Vagina (tissue), 2 donors: ENCODE measurements at regions not wholly inside any gene's neighbourhood (a gene's known extent, or its start where the extent isn't known, plus 50 kb on each side); places are given as distances from the start of the nearest gene placed in this dataset.
"Not testable (repeated sequence)": the region's sequence is repeated elsewhere in the genome, so short reads cannot be mapped to it uniquely, and the experiment has no call there.

Source experiments
- DNase-seq, 2 donors: peaks; one replicate each; pipeline ENCODE4 v3.0.0-alpha.2; 2017; ENCODE audit errors: extremely low spot score in 2 of 2
- H3K27ac ChIP-seq: fragments of 200-600 bp; sonication (generic); one replicate; pipeline ENCODE4 v1.5.1; 2019
- H3K27me3 ChIP-seq: fragments of 200-600 bp; sonication (generic); one replicate; pipeline ENCODE4 v1.5.1; 2019
- H3K36me3 ChIP-seq, 2 donors: fragments of 200-600 bp; sonication (generic); one replicate each; pipeline ENCODE4 v1.5.1; 2017 to 2019
- H3K4me1 ChIP-seq: fragments of 200-600 bp; sonication (generic); one replicate; pipeline ENCODE4 v1.5.1; 2019
- H3K4me3 ChIP-seq, 2 donors: fragments of 200-600 bp; sonication (generic); 1 replicate in 1 of 2; 2 replicates in 1 of 2; pipeline ENCODE4 v1.5.1; 2016 to 2019
- H3K9me3 ChIP-seq: fragments of 200-600 bp; sonication (generic); one replicate; pipeline ENCODE4 v1.5.1; 2019
- POLR2A ChIP-seq, 2 donors: fragments of 450-650 bp; IDR thresholded peaks; one replicate each; pipeline ENCODE4 v1.6.1; 2017; ENCODE audit warnings: antibody characterized with exemption in 2 of 2, mild to moderate bottlenecking in 2 of 2, moderate library complexity in 2 of 2
- POLR2AphosphoS5 ChIP-seq, 2 donors: sonication (generic); formaldehyde crosslinking; IDR thresholded peaks; one replicate each; pipeline ENCODE4 v1.9.0; 2017; ENCODE audit warnings: antibody characterized with exemption in 2 of 2, mild to moderate bottlenecking in 2 of 2, low read depth in 1 of 2; ENCODE audit not compliant: insufficient read depth in 1 of 2
- intact Hi-C: fragments of 100-400 bp; cut with DNase I; formaldehyde crosslinking; loops from one replicate; pipeline ENCODE4 v1.15.1; 2023
- TF ChIP-seq, protein P1 (sequence below), 3 experiments: fragments of 450-650 bp in 2 of 3; fragments of 200-600 bp in 1 of 3; sonication (generic) in 1 of 3; IDR thresholded peaks; one replicate each; pipeline ENCODE4 v1.5.1; 2017 to 2019; ENCODE audit warnings: antibody characterized with exemption in 3 of 3, mild to moderate bottlenecking in 2 of 3, moderate library complexity in 2 of 3

DNA sequence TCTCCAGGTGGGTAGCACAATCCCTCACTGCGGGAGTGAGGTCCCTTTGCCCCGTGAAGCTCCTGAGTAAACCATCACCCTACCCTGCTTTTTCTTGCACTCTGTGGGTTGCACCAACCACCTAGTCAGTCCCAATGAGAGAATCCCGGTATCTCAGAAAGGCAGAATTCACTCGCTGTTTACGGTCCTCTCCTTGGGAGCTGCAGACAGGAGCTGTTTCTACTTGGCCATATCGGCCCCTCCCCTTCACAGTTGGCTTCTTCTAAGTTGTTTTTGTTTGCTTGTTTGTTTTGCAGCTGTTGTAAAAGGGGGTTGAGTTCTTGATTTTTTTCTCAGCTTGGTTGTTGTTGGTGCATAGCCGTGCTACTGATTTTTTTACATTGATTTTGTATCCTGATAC, 237.0 kb upstream of the RASA1 start:
- H3K27ac ChIP-seq = no peak overlapping the region
- no peak for DNase-seq
- H3K4me1 ChIP-seq = no peaks in the 10 kb centered on the region
- intact Hi-C loops = no loop called here
- H3K9me3 ChIP-seq = no peaks in the 10 kb centered on the region
- H3K27me3 ChIP-seq = no peaks in the 10 kb centered on the region
- TF ChIP-seq, protein P1, sequence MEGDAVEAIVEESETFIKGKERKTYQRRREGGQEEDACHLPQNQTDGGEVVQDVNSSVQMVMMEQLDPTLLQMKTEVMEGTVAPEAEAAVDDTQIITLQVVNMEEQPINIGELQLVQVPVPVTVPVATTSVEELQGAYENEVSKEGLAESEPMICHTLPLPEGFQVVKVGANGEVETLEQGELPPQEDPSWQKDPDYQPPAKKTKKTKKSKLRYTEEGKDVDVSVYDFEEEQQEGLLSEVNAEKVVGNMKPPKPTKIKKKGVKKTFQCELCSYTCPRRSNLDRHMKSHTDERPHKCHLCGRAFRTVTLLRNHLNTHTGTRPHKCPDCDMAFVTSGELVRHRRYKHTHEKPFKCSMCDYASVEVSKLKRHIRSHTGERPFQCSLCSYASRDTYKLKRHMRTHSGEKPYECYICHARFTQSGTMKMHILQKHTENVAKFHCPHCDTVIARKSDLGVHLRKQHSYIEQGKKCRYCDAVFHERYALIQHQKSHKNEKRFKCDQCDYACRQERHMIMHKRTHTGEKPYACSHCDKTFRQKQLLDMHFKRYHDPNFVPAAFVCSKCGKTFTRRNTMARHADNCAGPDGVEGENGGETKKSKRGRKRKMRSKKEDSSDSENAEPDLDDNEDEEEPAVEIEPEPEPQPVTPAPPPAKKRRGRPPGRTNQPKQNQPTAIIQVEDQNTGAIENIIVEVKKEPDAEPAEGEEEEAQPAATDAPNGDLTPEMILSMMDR (IDR thresholded peaks at IDR 0.05) = no peak
- TF ChIP-seq POLR2AphosphoS5 (IDR thresholded peaks at IDR 0.05; ENCODE audit: insufficient read depth in 1 of 2, low read depth in 1 of 2) = no peak
- TF ChIP-seq POLR2A (IDR thresholded peaks at IDR 0.05) = no peak
- no peak overlapping the region for H3K4me3 ChIP-seq
- no peaks in the 10 kb centered on the region for H3K36me3 ChIP-seq

DNA sequence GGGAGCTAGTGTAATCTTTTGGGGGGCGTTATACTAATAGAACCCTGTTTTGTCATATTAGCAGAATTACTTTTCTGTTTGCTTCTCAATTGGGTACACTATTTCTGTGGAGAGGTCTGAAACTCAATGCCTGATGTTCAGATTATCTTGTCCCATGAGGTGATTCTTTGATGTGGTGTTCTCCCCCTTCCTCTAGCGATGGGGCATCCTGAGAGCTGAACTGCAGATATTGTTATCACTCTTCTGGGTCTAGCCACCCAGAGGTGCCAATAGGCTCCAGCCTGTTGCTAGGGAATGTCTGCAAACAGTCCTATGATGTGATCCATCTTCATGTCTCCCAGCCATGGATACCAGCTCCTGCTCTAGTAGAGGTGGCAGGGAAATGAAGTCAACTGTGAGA, 233.1 kb upstream of the RASA1 start:
- no peak overlapping the region for H3K27ac ChIP-seq
- no peak overlapping the region for H3K4me3 ChIP-seq
- TF ChIP-seq POLR2AphosphoS5 (IDR thresholded peaks at IDR 0.05; ENCODE audit: insufficient read depth in 1 of 2, low read depth in 1 of 2) (no peak), POLR2A (IDR thresholded peaks at IDR 0.05) (no peak)
- TF ChIP-seq, protein P1 (IDR thresholded peaks at IDR 0.05) = no peak
- H3K36me3 ChIP-seq = no peaks in the 10 kb centered on the region
- no peaks in the 10 kb centered on the region for H3K27me3 ChIP-seq
- DNase-seq = no peak
- no peaks in the 10 kb centered on the region for H3K9me3 ChIP-seq
- intact Hi-C loops = no loop called here
- no peaks in the 10 kb centered on the region for H3K4me1 ChIP-seq

DNA sequence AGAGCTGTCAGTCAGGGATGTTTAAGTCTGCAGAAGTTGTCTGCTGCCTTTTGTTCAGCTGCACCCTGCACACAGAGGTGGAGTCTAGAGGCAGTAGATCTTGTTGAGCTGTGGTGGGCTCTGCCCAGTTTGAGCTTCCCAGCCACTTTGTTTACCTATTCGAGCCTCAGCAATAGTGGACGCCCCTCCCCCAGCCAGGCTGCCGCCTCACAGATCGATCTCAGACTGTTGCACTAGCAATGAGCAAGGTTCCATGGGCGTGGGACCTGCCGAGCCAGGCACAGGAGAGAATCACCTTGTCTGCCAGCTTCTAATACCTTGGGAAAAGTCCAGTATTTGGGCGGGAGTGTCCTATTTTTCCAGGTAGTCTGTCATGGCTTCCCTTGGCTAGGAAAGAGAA, 225.1 kb upstream of the RASA1 start:
- H3K4me1 ChIP-seq = no peaks in the 10 kb centered on the region
- no peak for DNase-seq
- intact Hi-C loops = no loop called here
- H3K27ac ChIP-seq = no peak overlapping the region
- TF ChIP-seq POLR2A (IDR thresholded peaks at IDR 0.05) = no peak
- no peak for TF ChIP-seq POLR2AphosphoS5 (IDR thresholded peaks at IDR 0.05; ENCODE audit: insufficient read depth in 1 of 2, low read depth in 1 of 2)
- TF ChIP-seq, protein P1 (IDR thresholded peaks at IDR 0.05) = no peak
- H3K36me3 ChIP-seq = no peaks in the 10 kb centered on the region
- no peaks in the 10 kb centered on the region for H3K27me3 ChIP-seq
- H3K9me3 ChIP-seq = no peaks in the 10 kb centered on the region
- H3K4me3 ChIP-seq = no peak overlapping the region

DNA sequence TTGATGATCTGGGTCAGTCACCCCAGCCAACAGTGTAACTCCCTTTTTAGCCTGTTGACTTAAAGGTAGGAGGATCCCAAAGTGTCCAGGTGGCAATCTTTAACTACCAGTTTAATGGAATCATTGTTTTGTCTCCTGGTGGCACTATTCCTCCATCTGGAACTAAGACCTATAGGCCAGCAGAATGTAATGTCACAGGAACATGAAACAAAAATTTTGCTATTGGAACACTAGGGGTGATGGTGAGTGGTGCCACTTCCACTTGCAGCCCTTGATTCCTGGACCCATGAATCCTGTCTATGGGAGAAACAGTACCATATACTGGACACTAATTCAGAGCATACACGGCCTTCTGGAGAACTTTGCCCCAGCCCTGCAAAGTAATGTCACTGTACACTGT, 219.5 kb upstream of the RASA1 start:
- Histone ChIP-seq H3K36me3 (no peaks in the 10 kb centered on the region), H3K27ac (no peak overlapping the region), H3K27me3 (no peaks in the 10 kb centered on the region), H3K9me3 (no peaks in the 10 kb centered on the region), H3K4me3 (no peak overlapping the region), H3K4me1 (no peaks in the 10 kb centered on the region)
- intact Hi-C loops = no loop called here
- TF ChIP-seq, protein P1 (IDR thresholded peaks at IDR 0.05) = no peak
- TF ChIP-seq POLR2AphosphoS5 (IDR thresholded peaks at IDR 0.05; ENCODE audit: insufficient read depth in 1 of 2, low read depth in 1 of 2) (no peak), POLR2A (IDR thresholded peaks at IDR 0.05) (no peak)
- no peak for DNase-seq

DNA sequence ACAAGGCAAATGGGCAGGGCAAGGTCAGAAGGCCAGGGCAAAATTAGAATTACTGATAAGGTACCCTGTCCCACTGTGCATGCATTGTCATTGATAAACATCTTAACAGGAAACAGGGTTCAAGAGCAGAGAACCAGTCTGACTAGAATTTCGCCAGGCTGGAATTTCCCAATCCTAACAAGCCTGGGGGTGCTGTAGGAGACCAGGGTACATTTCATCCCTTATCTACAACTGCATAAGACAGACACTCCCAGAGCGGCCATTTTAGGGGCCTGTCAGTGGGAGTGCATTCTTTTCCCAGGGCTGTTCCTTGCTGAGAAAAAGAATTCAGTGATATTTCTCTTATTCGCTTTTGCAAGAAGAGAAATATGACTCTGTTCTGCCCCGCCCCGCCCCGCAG, 218.7 kb upstream of the RASA1 start:
- H3K27me3 ChIP-seq, H3K4me3 ChIP-seq, H3K27ac ChIP-seq, H3K4me1 ChIP-seq, H3K9me3 ChIP-seq, intact Hi-C loops, DNase-seq, H3K36me3 ChIP-seq: not testable (repeated sequence)
